Ascending aorta (tissue), 2 donors: ENCODE measurements at regions not wholly inside any gene's neighbourhood (a gene's known extent, or its start where the extent isn't known, plus 50 kb on each side); places are given as distances from the start of the nearest gene placed in this dataset.

Experiments used
- DNase-seq, 2 donors: peaks; one replicate each; pipeline ENCODE4 v3.0.0-alpha.2; 2019; ENCODE audit warnings: low spot score in 2 of 2
- H3K27ac ChIP-seq, 2 donors: fragments of 200-600 bp; sonication (generic); one replicate each; pipeline ENCODE4 v1.5.1; 2016 to 2017; ENCODE audit warnings: mild to moderate bottlenecking in 1 of 2
- H3K27me3 ChIP-seq: fragments of 200-600 bp; sonication (generic); one replicate; pipeline ENCODE4 v1.5.1; 2017
- H3K36me3 ChIP-seq, 2 donors: fragments of 200-600 bp; sonication (generic); one replicate each; pipeline ENCODE4 v1.5.1; 2016
- H3K4me1 ChIP-seq, 2 donors: fragments of 200-600 bp; sonication (generic); one replicate each; pipeline ENCODE4 v1.5.1; 2016 to 2017; ENCODE audit warnings: mild to moderate bottlenecking in 1 of 2
- H3K4me3 ChIP-seq, 2 donors: fragments of 200-600 bp; sonication (generic); one replicate each; pipeline ENCODE4 v1.5.1; 2016 to 2017; ENCODE audit warnings: mild to moderate bottlenecking in 1 of 2
- H3K9me3 ChIP-seq, 2 donors: fragments of 200-600 bp; sonication (generic); one replicate each; pipeline ENCODE4 v1.5.1; 2016
- CTCF ChIP-seq, 3 experiments: fragments of 200-600 bp in 2 of 3; fragments of 450-650 bp in 1 of 3; sonication (generic) in 2 of 3; IDR thresholded peaks; one replicate each; pipeline ENCODE4 v1.5.1; 2016 to 2019; ENCODE audit warnings: antibody characterized with exemption in 3 of 3, mild to moderate bottlenecking in 1 of 3, moderate library complexity in 1 of 3
- intact Hi-C: fragments of 100-400 bp; cut with DNase I; formaldehyde crosslinking; loops from one replicate; pipeline ENCODE4 v1.15.1; 2023

- H3K27ac ChIP-seq: no peak overlapping the region
- DNase-seq: peak in 1 of 2 donors; percentile 51
- intact Hi-C loops: no loop called here
Measured at GRCh38 chr2:10985901-10986535, 74.3 kb downstream of the KCNF1 start.

GRCh38 chr2:10987439-10987838 lies 75.7 kb downstream of the KCNF1 start:
- H3K36me3 ChIP-seq: no peaks in the 10 kb centered on the region
- no peaks in the 10 kb centered on the region for H3K9me3 ChIP-seq
- intact Hi-C loops: no loop called here
- no peak overlapping the region for H3K4me3 ChIP-seq
- H3K27ac ChIP-seq: no peak overlapping the region
- DNase-seq: peak in 1 of 2 donors; percentile 42
- H3K4me1 ChIP-seq: no peaks in the 10 kb centered on the region
- TF ChIP-seq CTCF (IDR thresholded peaks at IDR 0.05): no peak
- H3K27me3 ChIP-seq: no peaks in the 10 kb centered on the region

More at GRCh38 chr2:10985901-10986535, 74.3 kb downstream of the KCNF1 start:
- Histone ChIP-seq H3K27me3 (no peaks in the 10 kb centered on the region), H3K4me3 (no peak overlapping the region), H3K9me3 (no peaks in the 10 kb centered on the region), H3K4me1 (no peaks in the 10 kb centered on the region), H3K36me3 (no peaks in the 10 kb centered on the region)
- no peak for TF ChIP-seq CTCF (IDR thresholded peaks at IDR 0.05)

- intact Hi-C loops: no loop called here
- Histone ChIP-seq H3K27me3 (no peaks in the 10 kb centered on the region), H3K36me3 (no peaks in the 10 kb centered on the region), H3K9me3 (no peaks in the 10 kb centered on the region), H3K4me3 (no peak overlapping the region), H3K27ac (no peak overlapping the region), H3K4me1 (no peaks in the 10 kb centered on the region)
- TF ChIP-seq CTCF (IDR thresholded peaks at IDR 0.05): no peak
- no peak for DNase-seq
Measured at GRCh38 chr2:10987861-10988260, 76.1 kb downstream of the KCNF1 start.

- Histone ChIP-seq H3K27ac (no peak overlapping the region), H3K4me1 (no peaks in the 10 kb centered on the region), H3K36me3 (no peaks in the 10 kb centered on the region), H3K27me3 (no peaks in the 10 kb centered on the region), H3K9me3 (no peaks in the 10 kb centered on the region), H3K4me3 (no peak overlapping the region)
- no peak for TF ChIP-seq CTCF (IDR thresholded peaks at IDR 0.05)
- intact Hi-C loops: no loop called here
- no peak for DNase-seq
Measured at GRCh38 chr2:10989151-10989550, 77.4 kb downstream of the KCNF1 start.

- H3K36me3 ChIP-seq: no peaks in the 10 kb centered on the region
- H3K4me3 ChIP-seq: no peak overlapping the region
- H3K9me3 ChIP-seq: no peaks in the 10 kb centered on the region
- H3K4me1 ChIP-seq: no peaks in the 10 kb centered on the region
- DNase-seq: no peak
- H3K27me3 ChIP-seq: no peaks in the 10 kb centered on the region
- no peak for TF ChIP-seq CTCF (IDR thresholded peaks at IDR 0.05)
- no peak overlapping the region for H3K27ac ChIP-seq
- intact Hi-C loops: no loop called here
Measured at GRCh38 chr2:10989782-10990181, 78.0 kb downstream of the KCNF1 start.
